Fibroblast of lung (primary cell): ENCODE measurements at regions not wholly inside any gene's neighbourhood (a gene's known extent, or its start where the extent isn't known, plus 50 kb on each side); places are given as distances from the start of the nearest gene placed in this dataset.

ENCODE experiments used
- CTCF ChIP-seq, 2 donors: IDR thresholded peaks in 1 of 2; conservative IDR thresholded peaks in 1 of 2; 1 replicate in 1 of 2; 2 replicates in 1 of 2; pipeline ENCODE4 v1.5.1; 2011 to 2012; ENCODE audit warnings: low read length in 2 of 2, control low read depth in 1 of 2, inconsistent platforms in 1 of 2, low read depth in 1 of 2, mild to moderate bottlenecking in 1 of 2
- EZH2 ChIP-seq: IDR thresholded peaks from 2 replicates; pipeline ENCODE4 v1.5.1; 2012; ENCODE audit warnings: low read length, control low read depth, mild to moderate bottlenecking; ENCODE audit errors: missing control alignments

DNA sequence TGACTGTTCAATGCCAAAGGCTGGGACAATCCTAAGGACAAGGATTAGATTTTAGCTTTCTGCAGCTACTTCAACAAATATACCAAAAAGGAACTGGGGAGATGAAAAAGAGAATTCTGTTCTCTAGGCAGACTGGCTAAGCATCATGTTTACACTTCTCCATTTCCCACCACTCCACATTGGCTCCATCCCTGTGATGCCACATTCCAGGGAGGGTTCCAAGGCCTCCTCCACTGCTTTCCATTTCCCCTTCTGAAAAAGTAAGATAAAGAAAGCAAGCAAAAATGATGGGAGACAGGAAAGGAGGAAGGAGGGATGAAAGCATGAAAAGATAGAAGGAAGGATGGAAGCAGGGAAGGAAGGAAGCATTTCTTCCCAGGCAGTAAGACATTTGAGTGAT lies 315.8 kb downstream of the BLID start:
- no peak for TF ChIP-seq EZH2
- TF ChIP-seq CTCF (conservative IDR thresholded peaks at IDR 0.05 in 1 of 2, IDR thresholded peaks at IDR 0.05 in 1 of 2; ENCODE audit: low read depth in 1 of 2, low read length in 2 of 2), result no peak
